ENCODE measurements at regions not wholly inside any gene's neighbourhood (a gene's known extent, or its start where the extent isn't known, plus 50 kb on each side); places are given as distances from the start of the nearest gene placed in this dataset.

DNA sequence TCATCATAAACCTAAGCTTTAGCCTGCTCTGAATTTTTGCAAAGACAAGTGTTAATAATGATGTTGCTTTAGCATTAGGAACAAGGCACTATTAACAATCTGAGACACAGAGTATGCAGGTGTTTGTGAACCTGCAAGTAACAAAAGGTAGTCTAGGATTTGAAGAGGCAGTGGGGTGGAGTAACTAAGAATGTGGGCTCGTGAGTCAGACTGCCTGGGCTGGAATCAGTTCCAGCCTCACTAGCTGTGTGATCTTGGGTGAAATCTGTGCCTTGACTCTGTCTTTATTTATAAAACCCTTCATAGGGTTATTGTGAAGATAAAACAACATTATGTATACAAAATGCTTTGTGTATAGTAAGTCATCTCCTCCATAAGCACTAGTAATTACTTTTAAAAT lies 610.6 kb upstream of the CFAP20DC start:
- POLR2A ChIA-PET = no interaction called here
- Mint-ChIP-seq H3K36me3 (no peaks in the 10 kb centered on the region), H3K4me1 (no peaks in the 10 kb centered on the region), H3K9me3 (peaks cover 3% of the 10 kb centered on the region), H3K27me3 (peaks cover 4% of the 10 kb centered on the region), H3K27ac (no peak overlapping the region), H3K4me3 (no peak overlapping the region)
- ATAC-seq (ENCODE audit: low read depth) = no peak
- no peak for DNase-seq

DNA sequence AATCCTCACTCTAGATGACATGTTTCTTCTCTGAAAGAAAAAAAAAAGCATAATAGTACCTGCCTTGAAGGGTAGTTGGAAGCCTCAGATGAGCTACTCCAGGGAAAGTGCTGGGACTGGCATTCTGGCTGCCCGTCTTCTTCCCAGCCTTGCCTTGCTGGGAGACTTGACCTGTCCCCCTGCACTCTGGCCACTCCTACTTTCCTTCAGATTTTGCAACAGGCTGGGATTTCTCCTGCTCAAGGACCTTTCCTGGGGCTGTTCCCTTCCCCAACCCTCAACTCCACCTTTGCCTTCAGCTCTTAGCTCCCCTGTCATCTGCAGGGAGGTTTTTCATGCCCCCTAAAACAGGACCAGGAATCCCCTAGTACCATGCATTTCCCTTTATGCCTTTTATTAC lies 609.9 kb upstream of the CFAP20DC start:
- POLR2A ChIA-PET = no interaction called here
- Mint-ChIP-seq H3K36me3 (no peaks in the 10 kb centered on the region), H3K4me3 (no peak overlapping the region), H3K27ac (no peak overlapping the region), H3K9me3 (peaks cover 3% of the 10 kb centered on the region), H3K4me1 (no peaks in the 10 kb centered on the region), H3K27me3 (peaks cover 3% of the 10 kb centered on the region)
- no peak for ATAC-seq (ENCODE audit: low read depth)
- no peak for DNase-seq

DNA sequence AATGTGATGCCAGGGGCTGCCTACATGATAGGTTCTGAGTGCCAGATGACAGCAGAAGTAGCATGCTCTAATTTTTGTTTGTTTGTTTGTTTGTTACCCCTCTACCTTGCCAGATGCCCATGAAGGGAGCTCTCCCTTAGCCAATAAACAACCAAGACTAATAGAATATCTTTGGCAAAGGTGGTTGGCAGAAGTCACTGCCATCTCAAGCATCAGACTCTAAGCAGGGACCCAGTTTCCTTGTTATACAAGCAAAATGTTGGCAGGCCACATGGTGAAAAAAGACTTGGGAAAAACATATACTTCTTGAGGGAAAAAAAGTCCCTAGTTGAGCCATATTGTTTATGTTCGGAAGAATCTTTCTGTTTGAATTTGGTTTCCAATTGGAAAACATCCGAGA lies 609.0 kb upstream of the CFAP20DC start:
- ATAC-seq (ENCODE audit: low read depth) (no peak), DNase-seq (no peak)
- H3K27me3 Mint-ChIP-seq = peaks cover 3% of the 10 kb centered on the region
- no peak overlapping the region for H3K27ac Mint-ChIP-seq
- peaks cover 3% of the 10 kb centered on the region for H3K9me3 Mint-ChIP-seq
- no peaks in the 10 kb centered on the region for H3K4me1 Mint-ChIP-seq
- POLR2A ChIA-PET = no interaction called here
- H3K36me3 Mint-ChIP-seq = no peaks in the 10 kb centered on the region
- H3K4me3 Mint-ChIP-seq = no peak overlapping the region

- DNase-seq = no peak
- Mint-ChIP-seq H3K27ac (no peak overlapping the region), H3K36me3 (no peaks in the 10 kb centered on the region), H3K4me3 (no peak overlapping the region), H3K4me1 (no peaks in the 10 kb centered on the region), H3K9me3 (peaks cover 3% of the 10 kb centered on the region), H3K27me3 (peaks cover 3% of the 10 kb centered on the region)
- POLR2A ChIA-PET = no interaction called here
- no peak for ATAC-seq (ENCODE audit: low read depth)
Observed at GRCh38 chr3:59658274-59658673, 608.4 kb upstream of the CFAP20DC start.

DNA sequence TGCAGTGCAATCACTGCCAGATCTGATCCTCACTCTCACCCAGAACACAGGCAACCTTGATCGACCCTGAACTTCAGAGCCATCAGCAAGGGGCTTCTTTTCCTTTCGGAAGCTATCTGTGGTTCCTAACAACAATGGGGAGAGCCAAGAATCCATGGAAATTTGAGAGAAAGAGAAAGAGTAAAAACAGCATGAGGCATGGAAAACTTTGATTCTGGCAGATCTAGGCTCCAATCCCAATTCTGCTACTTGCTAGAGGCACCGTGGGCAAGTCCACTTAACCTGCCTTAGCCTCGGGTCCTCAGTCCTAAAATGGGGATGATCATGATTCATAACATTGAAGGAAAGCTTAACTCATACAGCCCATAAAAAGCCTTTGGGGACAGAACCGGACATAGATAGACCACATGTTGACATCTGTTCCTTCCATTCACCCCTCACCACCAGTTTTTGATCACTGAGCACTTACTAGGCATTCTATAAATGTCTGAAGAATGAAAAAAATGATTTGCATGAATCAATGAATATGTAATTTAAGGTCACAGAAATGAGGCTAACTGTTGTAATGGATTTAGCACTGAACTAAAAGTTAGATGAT lies 605.7 kb upstream of the CFAP20DC start:
- Mint-ChIP-seq H3K27ac (no peak overlapping the region), H3K27me3 (peaks cover 4% of the 10 kb centered on the region), H3K4me3 (no peak overlapping the region), H3K36me3 (peaks cover under 1% of the 10 kb centered on the region), H3K4me1 (no peaks in the 10 kb centered on the region), H3K9me3 (peaks cover 8% of the 10 kb centered on the region)
- ATAC-seq (ENCODE audit: low read depth) (no peak), DNase-seq (no peak)
- POLR2A ChIA-PET = no interaction called here

DNA sequence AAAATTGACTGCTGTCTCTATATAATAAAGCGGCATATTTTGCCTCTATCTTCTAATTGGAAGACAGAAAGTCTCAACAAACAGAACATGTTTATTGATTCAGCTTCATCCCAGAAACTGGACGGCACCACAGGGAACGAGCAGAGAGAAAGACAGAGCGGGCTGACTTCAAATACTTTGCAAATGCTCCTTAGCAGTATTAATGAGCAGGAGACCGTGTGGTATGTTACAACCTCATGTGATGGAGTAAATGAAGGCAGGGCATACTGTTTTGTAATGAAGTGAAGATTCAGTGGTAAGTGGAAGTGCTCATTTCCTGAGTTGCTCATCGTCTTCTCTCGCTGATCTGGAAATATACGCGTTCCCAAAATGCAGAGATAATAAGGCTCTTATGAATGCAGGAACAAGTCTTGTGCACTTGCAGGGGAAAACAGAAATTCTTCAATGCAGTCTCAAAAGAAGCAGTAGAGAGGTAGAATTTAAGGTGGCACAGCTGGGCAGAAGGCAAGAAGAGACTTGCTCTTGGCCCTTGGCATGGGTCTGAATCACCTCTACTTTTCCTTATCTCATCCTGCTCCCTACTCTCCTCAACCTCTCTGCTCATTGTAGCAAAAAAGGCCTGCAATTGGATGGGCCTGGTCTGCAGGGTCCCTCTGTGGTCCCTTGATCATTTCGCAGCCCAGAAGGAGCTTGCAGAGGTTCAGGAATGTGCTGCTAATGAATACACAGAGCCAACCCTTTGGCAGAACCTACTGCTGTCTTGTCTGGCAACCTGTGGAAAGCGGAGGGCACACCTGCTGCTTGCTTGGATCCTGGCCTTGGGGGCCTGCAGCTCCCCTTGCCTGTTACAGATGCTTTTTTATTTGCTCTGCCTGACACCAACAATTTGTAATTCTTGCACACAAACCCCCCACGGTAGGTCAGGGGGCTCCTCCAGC lies 604.9 kb upstream of the CFAP20DC start:
- DNase-seq (no peak), ATAC-seq (ENCODE audit: low read depth) (no peak)
- Mint-ChIP-seq H3K9me3 (peaks cover 10% of the 10 kb centered on the region), H3K27me3 (peaks cover 6% of the 10 kb centered on the region), H3K4me1 (no peaks in the 10 kb centered on the region), H3K4me3 (no peak overlapping the region), H3K27ac (no peak overlapping the region), H3K36me3 (peaks cover 1% of the 10 kb centered on the region)
- POLR2A ChIA-PET = no interaction called here

GRCh38 chr3:59654123-59654479 lies 604.3 kb upstream of the CFAP20DC start:
- Mint-ChIP-seq H3K4me1 (no peaks in the 10 kb centered on the region), H3K27ac (no peak overlapping the region), H3K27me3 (peaks cover 7% of the 10 kb centered on the region), H3K4me3 (no peak overlapping the region), H3K9me3 (peaks cover 14% of the 10 kb centered on the region), H3K36me3 (peaks cover 1% of the 10 kb centered on the region)
- POLR2A ChIA-PET = no interaction called here
- DNase-seq (no peak), ATAC-seq (ENCODE audit: low read depth) (no peak)

DNA sequence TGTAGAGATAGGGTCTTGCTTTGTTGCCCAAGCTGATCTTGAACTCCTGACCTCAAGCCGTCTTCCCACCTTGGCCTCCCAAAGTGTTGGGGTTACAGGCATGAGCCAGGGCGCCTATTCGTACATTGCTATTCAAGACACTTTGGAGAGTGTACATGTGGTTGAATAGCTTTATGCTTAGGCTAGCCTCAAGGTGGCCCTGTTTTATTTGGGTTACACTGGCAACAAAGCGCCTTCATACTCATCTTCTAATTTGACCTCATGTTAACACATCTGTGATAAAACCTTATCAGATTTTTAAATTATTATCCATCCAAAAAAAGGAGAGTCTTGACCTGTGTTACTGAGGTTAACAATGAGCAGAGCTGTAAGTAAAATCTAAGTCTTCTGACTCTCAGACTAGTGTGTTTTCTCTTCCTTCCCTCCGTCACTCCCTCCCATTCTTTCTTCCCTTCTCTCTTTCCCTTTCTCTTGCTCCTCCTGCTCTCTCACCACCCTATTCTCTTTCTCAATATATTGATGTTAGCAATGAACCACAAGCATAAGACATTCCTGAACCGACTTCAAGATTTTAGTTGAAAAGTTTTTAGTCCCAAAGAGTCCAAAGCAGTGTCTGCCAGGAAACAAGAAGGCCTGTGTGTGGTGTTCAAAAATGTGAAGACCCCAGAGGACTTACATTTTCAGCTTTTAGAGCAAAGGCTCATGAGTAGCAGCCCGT lies 603.7 kb upstream of the CFAP20DC start:
- POLR2A ChIA-PET = no interaction called here
- ATAC-seq (ENCODE audit: low read depth) (no peak), DNase-seq (no peak)
- Mint-ChIP-seq H3K27me3 (peaks cover 7% of the 10 kb centered on the region), H3K36me3 (peaks cover 1% of the 10 kb centered on the region), H3K4me3 (no peak overlapping the region), H3K27ac (no peak overlapping the region), H3K4me1 (no peaks in the 10 kb centered on the region), H3K9me3 (peaks cover 17% of the 10 kb centered on the region)

- Mint-ChIP-seq H3K4me3 (no peak overlapping the region), H3K27me3 (peaks cover 8% of the 10 kb centered on the region), H3K36me3 (no peaks in the 10 kb centered on the region), H3K9me3 (peaks cover 11% of the 10 kb centered on the region), H3K27ac (no peak overlapping the region), H3K4me1 (no peaks in the 10 kb centered on the region)
- POLR2A ChIA-PET = interaction anchor here (0.5 kb wide), 1 partner anchor 213 kb away, joined by 4 read pairs; no protein-coding TSS in a partner anchor
- DNase-seq (no peak), ATAC-seq (ENCODE audit: low read depth) (no peak)
Observed at GRCh38 chr3:59644479-59645402, 594.9 kb upstream of the CFAP20DC start.

DNA sequence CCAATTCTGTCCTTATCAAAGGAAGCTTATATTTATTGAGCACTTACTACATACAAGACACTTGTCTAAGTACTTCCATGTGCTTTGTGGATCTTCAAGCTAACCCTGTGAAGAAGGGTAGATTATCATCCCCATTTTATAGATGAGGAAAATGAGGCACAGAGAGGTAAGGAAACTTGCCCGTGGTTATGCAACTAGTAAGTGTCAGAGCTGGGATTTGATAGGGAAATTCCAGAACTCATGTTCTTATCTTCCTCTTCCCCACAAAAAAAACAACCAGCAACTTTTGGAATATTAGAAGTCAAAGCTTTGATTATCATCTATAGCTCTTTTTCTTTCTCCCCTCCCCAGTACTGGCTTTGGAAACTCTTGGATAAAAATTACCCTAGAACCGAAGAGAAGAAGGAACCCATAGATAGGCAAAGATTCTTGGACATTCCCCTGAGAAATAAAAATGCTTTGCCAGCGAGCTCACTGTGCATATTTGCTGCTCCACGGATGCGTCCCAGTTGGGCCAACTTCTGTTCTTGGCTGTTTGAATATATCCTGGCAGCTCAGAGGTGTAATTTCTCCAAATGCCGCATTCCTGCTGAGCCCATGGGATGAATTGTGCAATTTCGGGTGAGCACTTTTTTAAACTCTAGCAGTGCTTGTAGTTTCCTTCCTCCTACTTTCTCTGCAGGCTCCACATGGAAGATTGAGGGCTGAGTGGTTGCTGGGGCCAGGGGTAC lies 591.5 kb upstream of the CFAP20DC start:
- Mint-ChIP-seq H3K4me3 (no peak overlapping the region), H3K27me3 (peaks cover 7% of the 10 kb centered on the region), H3K27ac (no peak overlapping the region), H3K4me1 (no peaks in the 10 kb centered on the region), H3K9me3 (peaks cover 2% of the 10 kb centered on the region), H3K36me3 (no peaks in the 10 kb centered on the region)
- no peak for ATAC-seq (ENCODE audit: low read depth)
- DNase-seq = no peak
- POLR2A ChIA-PET = no interaction called here

- Mint-ChIP-seq H3K36me3 (no peaks in the 10 kb centered on the region), H3K4me1 (no peaks in the 10 kb centered on the region), H3K27me3 (no peaks in the 10 kb centered on the region), H3K9me3 (no peaks in the 10 kb centered on the region), H3K27ac (no peak overlapping the region), H3K4me3 (no peak overlapping the region)
- POLR2A ChIA-PET = no interaction called here
- ATAC-seq (ENCODE audit: low read depth) = no peak
- DNase-seq = no peak
Observed at GRCh38 chr3:59632760-59633573, 583.1 kb upstream of the CFAP20DC start.

DNA sequence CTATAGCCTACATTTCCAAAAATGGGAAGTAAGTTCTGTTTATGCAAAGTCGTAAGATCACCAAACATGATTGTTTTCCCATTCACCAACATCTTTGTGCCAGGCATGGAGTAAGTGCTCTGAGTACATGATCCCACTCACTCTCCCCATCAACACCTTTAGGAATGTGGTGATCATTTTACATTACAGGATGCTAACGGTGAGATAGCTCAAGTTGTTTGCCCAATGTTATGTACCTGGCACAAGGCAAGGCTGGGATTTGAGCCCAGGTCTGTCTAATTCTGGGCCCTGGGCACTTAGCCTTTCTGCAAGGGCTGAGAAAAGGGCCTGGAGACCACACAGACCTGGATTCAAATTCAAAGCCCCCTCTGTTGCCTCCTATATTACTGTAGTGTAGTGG lies 581.7 kb upstream of the CFAP20DC start:
- Mint-ChIP-seq H3K27ac (no peak overlapping the region), H3K27me3 (no peaks in the 10 kb centered on the region), H3K4me1 (no peaks in the 10 kb centered on the region), H3K36me3 (no peaks in the 10 kb centered on the region), H3K9me3 (peaks cover 1% of the 10 kb centered on the region), H3K4me3 (no peak overlapping the region)
- ATAC-seq (ENCODE audit: low read depth) (no peak), DNase-seq (no peak)
- POLR2A ChIA-PET = no interaction called here
